ENCODE measurements at regions not wholly inside any gene's neighbourhood (a gene's known extent, or its start where the extent isn't known, plus 50 kb on each side); places are given as distances from the start of the nearest gene placed in this dataset.

GRCh38 chr2:8371653-8372052 lies 310.2 kb upstream of the ID2 start:
- Histone ChIP-seq H3K36me3 (replicated peaks in 1 of 2) (no peaks in the 10 kb centered on the region), H3K9me3 (replicated peaks in 1 of 3) (no peaks in the 10 kb centered on the region), H3K27me3 (no peaks in the 10 kb centered on the region), H3K27ac (no peak overlapping the region), H3K4me3 (no peak overlapping the region), H3K4me1 (replicated peaks in 1 of 2) (no peaks in the 10 kb centered on the region)
- intact Hi-C loops (cut with DNase I) = no loop called here
- WGBS, 4 donors = 82 to 93% (median 91%) methylated on average over 4 of the region's 4 CpGs
- DNase-seq = no peak
- TF ChIP-seq POLR2A (IDR thresholded peaks at IDR 0.05) (no peak), CTCF (IDR thresholded peaks at IDR 0.05) (no peak)

GRCh38 chr2:8374782-8375181 lies 307.1 kb upstream of the ID2 start:
- Histone ChIP-seq H3K4me3 (no peak overlapping the region), H3K4me1 (replicated peaks in 1 of 2) (no peaks in the 10 kb centered on the region), H3K27ac (no peak overlapping the region), H3K27me3 (no peaks in the 10 kb centered on the region), H3K36me3 (replicated peaks in 1 of 2) (no peaks in the 10 kb centered on the region), H3K9me3 (replicated peaks in 1 of 3) (no peaks in the 10 kb centered on the region)
- 94 to 98% (median 96%) methylated on average over 9 of the region's 9 CpGs for WGBS, 4 donors
- TF ChIP-seq POLR2A (IDR thresholded peaks at IDR 0.05) (no peak), CTCF (IDR thresholded peaks at IDR 0.05) (no peak)
- intact Hi-C loops (cut with DNase I) = no loop called here
- no peak for DNase-seq

GRCh38 chr2:8376603-8377410 lies 305.0 kb upstream of the ID2 start:
- no peak for DNase-seq
- no peaks in the 10 kb centered on the region for H3K27me3 ChIP-seq
- no peak for TF ChIP-seq CTCF (IDR thresholded peaks at IDR 0.05)
- TF ChIP-seq POLR2A (IDR thresholded peaks at IDR 0.05) = no peak
- intact Hi-C loops (cut with DNase I) = no loop called here
- 87 to 100% (median 93%) methylated on average over 11 of the region's 11 CpGs for WGBS, 4 donors
- no peak overlapping the region for H3K27ac ChIP-seq
- H3K36me3 ChIP-seq (replicated peaks in 1 of 2) = no peaks in the 10 kb centered on the region
- no peaks in the 10 kb centered on the region for H3K9me3 ChIP-seq (replicated peaks in 1 of 3)
- H3K4me3 ChIP-seq = no peak overlapping the region
- no peaks in the 10 kb centered on the region for H3K4me1 ChIP-seq (replicated peaks in 1 of 2)

- H3K36me3 ChIP-seq (replicated peaks in 1 of 2) = no peaks in the 10 kb centered on the region
- TF ChIP-seq POLR2A (IDR thresholded peaks at IDR 0.05) (no peak), CTCF (IDR thresholded peaks at IDR 0.05) (no peak)
- H3K27me3 ChIP-seq = no peaks in the 10 kb centered on the region
- H3K4me3 ChIP-seq = no peak overlapping the region
- H3K4me1 ChIP-seq (replicated peaks in 1 of 2) = no peaks in the 10 kb centered on the region
- no peaks in the 10 kb centered on the region for H3K9me3 ChIP-seq (replicated peaks in 1 of 3)
- no peak for DNase-seq
- intact Hi-C loops (cut with DNase I) = no loop called here
- 90 to 96% (median 94%) methylated on average over 9 of the region's 9 CpGs for WGBS, 4 donors
- no peak overlapping the region for H3K27ac ChIP-seq
Measured at GRCh38 chr2:8378016-8378810, 303.6 kb upstream of the ID2 start.

Data from adrenal gland (tissue), 9 donors.